Keratinocyte (primary cell): ENCODE measurements at regions not wholly inside any gene's neighbourhood (a gene's known extent, or its start where the extent isn't known, plus 50 kb on each side); places are given as distances from the start of the nearest gene placed in this dataset.

Experiments
- CTCF ChIP-seq, 3 experiments: IDR thresholded peaks in 1 of 3; conservative IDR thresholded peaks in 1 of 3; optimal IDR thresholded peaks in 1 of 3; 2 replicates in 2 of 3; 3 replicates in 1 of 3; pipeline versions ENCODE3 to v1.5.1; 2011; ENCODE audit warnings: low read length in 3 of 3, mild to moderate bottlenecking in 3 of 3, moderate library complexity in 2 of 3, control low read depth in 1 of 3, inconsistent platforms in 1 of 3; ENCODE audit not compliant: insufficient read depth in 2 of 3; ENCODE audit errors: extremely low read depth in 1 of 3
- EZH2 ChIP-seq: IDR thresholded peaks from one replicate; pipeline ENCODE4 v1.6.1; 2012; ENCODE audit warnings: inconsistent platforms, mild to moderate bottlenecking, low read length, moderate library complexity

- TF ChIP-seq CTCF (optimal IDR thresholded peaks at IDR 0.05 in 1 of 3, IDR thresholded peaks at IDR 0.05 in 1 of 3, conservative IDR thresholded peaks at IDR 0.05 in 1 of 3; ENCODE audit: extremely low read depth in 1 of 3, insufficient read depth in 2 of 3, low read length in 3 of 3) (no peak), EZH2 (no peak)
Measured at GRCh38 chr11:123260511-123261211, 65.6 kb upstream of the CLMP start.
